HAP-1 (cell line): ENCODE measurements at regions not wholly inside any gene's neighbourhood (a gene's known extent, or its start where the extent isn't known, plus 50 kb on each side); places are given as distances from the start of the nearest gene placed in this dataset.

Source experiments
- DNase-seq, 2 experiments: peaks; one replicate each; pipeline ENCODE4 v3.0.0-alpha.2; 2016 to 2020; ENCODE audit warnings: low spot score in 2 of 2
- H3K27me3 ChIP-seq: fragments of 250-450 bp; sonication (Bioruptor Pico); 2 replicates; pipeline ENCODE4 v1.5.1; 2020; ENCODE audit warnings: low read depth, mild to moderate bottlenecking, moderate library complexity
- H3K36me3 ChIP-seq: fragments of 250-450 bp; sonication (Bioruptor Pico); replicated peaks from 2 replicates; pipeline ENCODE4 v1.5.1; 2020; ENCODE audit warnings: mild to moderate bottlenecking
- H3K4me1 ChIP-seq: fragments of 250-450 bp; sonication (Bioruptor Pico); 2 replicates; pipeline ENCODE4 v1.5.1; 2020; ENCODE audit warnings: mild to moderate bottlenecking
- H3K4me3 ChIP-seq: fragments of 250-450 bp; sonication (Bioruptor Pico); 2 replicates; pipeline ENCODE4 v1.5.1; 2020; ENCODE audit warnings: mild to moderate bottlenecking, moderate library complexity
- H3K9me3 ChIP-seq: fragments of 250-450 bp; sonication (Bioruptor Pico); 2 replicates; pipeline ENCODE4 v1.5.1; 2020; ENCODE audit warnings: mild to moderate bottlenecking, moderate library complexity
- in situ Hi-C: fragments of 300-500 bp; cut with MboI; formaldehyde crosslinking; loops from 3 replicates; pipeline ENCODE4 v1.14.3; 2020; ENCODE audit warnings: low sequenced_read_pairs, inconsistent platforms, mixed read lengths

- Histone ChIP-seq H3K27me3 (no peaks in the 10 kb centered on the region), H3K9me3 (no peaks in the 10 kb centered on the region), H3K4me3 (no peak overlapping the region), H3K4me1 (peaks cover 11% of the 10 kb centered on the region), H3K36me3 (no peaks in the 10 kb centered on the region)
- no peak for DNase-seq
- in situ Hi-C loops, result no loop called here
These were observed 70.7 kb upstream of the CXADR start for GRCh38 chr21:17442165-17442564.

- no peak for DNase-seq
- in situ Hi-C loops, result no loop called here
These were observed 68.0 kb upstream of the CXADR start for GRCh38 chr21:17444828-17445227.

GRCh38 chr21:17446737-17447136 is 66.1 kb upstream of the CXADR start:
- peaks cover 3% of the 10 kb centered on the region; the same call in 1 of the 2 replicates for H3K4me1 ChIP-seq
- no peak for DNase-seq
- H3K4me3 ChIP-seq, result no peak overlapping the region
- no peaks in the 10 kb centered on the region for H3K9me3 ChIP-seq
- no peaks in the 10 kb centered on the region for H3K27me3 ChIP-seq
- in situ Hi-C loops, result no loop called here
- no peaks in the 10 kb centered on the region for H3K36me3 ChIP-seq

More at GRCh38 chr21:17444828-17445227, 68.0 kb upstream of the CXADR start:
- no peaks in the 10 kb centered on the region for H3K9me3 ChIP-seq
- peaks cover 6% of the 10 kb centered on the region; the same call in 1 of the 2 replicates for H3K4me1 ChIP-seq
- no peaks in the 10 kb centered on the region for H3K27me3 ChIP-seq
- no peaks in the 10 kb centered on the region for H3K36me3 ChIP-seq
- no peak overlapping the region for H3K4me3 ChIP-seq

GRCh38 chr21:17449701-17450100 is 63.1 kb upstream of the CXADR start:
- H3K36me3 ChIP-seq, result no peaks in the 10 kb centered on the region
- in situ Hi-C loops, result no loop called here
- H3K4me1 ChIP-seq, result 0 out of 2 replicates have a peak, but pooled peaks cover 3% of the 10 kb centered on the region
- no peak overlapping the region for H3K4me3 ChIP-seq
- no peaks in the 10 kb centered on the region for H3K9me3 ChIP-seq
- no peak for DNase-seq
- no peaks in the 10 kb centered on the region for H3K27me3 ChIP-seq

GRCh38 chr21:17451364-17451891 is 61.4 kb upstream of the CXADR start:
- Histone ChIP-seq H3K4me1 (0 out of 2 replicates have a peak, but pooled peaks cover 3% of the 10 kb centered on the region), H3K9me3 (no peaks in the 10 kb centered on the region), H3K36me3 (no peaks in the 10 kb centered on the region), H3K4me3 (no peak overlapping the region), H3K27me3 (no peaks in the 10 kb centered on the region)
- DNase-seq, result no peak
- in situ Hi-C loops, result no loop called here

GRCh38 chr21:17454315-17455027 is 58.4 kb upstream of the CXADR start:
- in situ Hi-C loops, result no loop called here
- DNase-seq, result peak; percentile 89 to 97
- H3K36me3 ChIP-seq, result no peaks in the 10 kb centered on the region

GRCh38 chr21:17455028-17455353 is 57.9 kb upstream of the CXADR start:
- DNase-seq, result no peak
- no peaks in the 10 kb centered on the region for H3K27me3 ChIP-seq
- in situ Hi-C loops, result no loop called here
- H3K4me3 ChIP-seq, result peak overlapping the region; percentile 31
- no peaks in the 10 kb centered on the region for H3K36me3 ChIP-seq
- no peaks in the 10 kb centered on the region for H3K9me3 ChIP-seq
- 0 out of 2 replicates have a peak, but pooled peaks cover 3% of the 10 kb centered on the region for H3K4me1 ChIP-seq

More at GRCh38 chr21:17454315-17455027, 58.4 kb upstream of the CXADR start:
- no peaks in the 10 kb centered on the region for H3K9me3 ChIP-seq
- H3K4me1 ChIP-seq, result 0 out of 2 replicates have a peak, but pooled peaks cover 3% of the 10 kb centered on the region
- H3K27me3 ChIP-seq, result no peaks in the 10 kb centered on the region
- H3K4me3 ChIP-seq, result peak overlapping the region; percentile 31

- no peaks in the 10 kb centered on the region for H3K9me3 ChIP-seq
- 0 out of 2 replicates have a peak, but pooled peaks cover 3% of the 10 kb centered on the region for H3K4me1 ChIP-seq
- in situ Hi-C loops, result no loop called here
- no peak for DNase-seq
- H3K4me3 ChIP-seq, result peak overlapping the region; percentile 31
- H3K27me3 ChIP-seq, result no peaks in the 10 kb centered on the region
- H3K36me3 ChIP-seq, result no peaks in the 10 kb centered on the region
These were observed 57.4 kb upstream of the CXADR start for GRCh38 chr21:17455451-17455850.

- in situ Hi-C loops, result no loop called here
- Histone ChIP-seq H3K36me3 (no peaks in the 10 kb centered on the region), H3K4me3 (no peak overlapping the region), H3K4me1 (peaks cover 6% of the 10 kb centered on the region; the same call in 1 of the 2 replicates), H3K27me3 (no peaks in the 10 kb centered on the region), H3K9me3 (no peaks in the 10 kb centered on the region)
- no peak for DNase-seq
These were observed 54.6 kb upstream of the CXADR start for GRCh38 chr21:17458279-17458678.

- in situ Hi-C loops, result no loop called here
- H3K4me3 ChIP-seq, result no peak overlapping the region
- no peak for DNase-seq
These were observed 52.7 kb upstream of the CXADR start for GRCh38 chr21:17460094-17460493.

GRCh38 chr21:17461014-17461413 is 51.8 kb upstream of the CXADR start:
- H3K36me3 ChIP-seq, result no peaks in the 10 kb centered on the region
- H3K4me1 ChIP-seq, result peaks cover 9% of the 10 kb centered on the region
- no peak overlapping the region for H3K4me3 ChIP-seq
- in situ Hi-C loops, result no loop called here
- H3K9me3 ChIP-seq, result no peaks in the 10 kb centered on the region
- no peaks in the 10 kb centered on the region for H3K27me3 ChIP-seq
- no peak for DNase-seq

More at GRCh38 chr21:17460094-17460493, 52.7 kb upstream of the CXADR start:
- H3K27me3 ChIP-seq, result no peaks in the 10 kb centered on the region
- peaks cover 9% of the 10 kb centered on the region for H3K4me1 ChIP-seq
- H3K36me3 ChIP-seq, result no peaks in the 10 kb centered on the region
- H3K9me3 ChIP-seq, result no peaks in the 10 kb centered on the region

- H3K4me1 ChIP-seq, result peaks cover 9% of the 10 kb centered on the region
- H3K4me3 ChIP-seq, result no peak overlapping the region
- no peaks in the 10 kb centered on the region for H3K36me3 ChIP-seq
- no peaks in the 10 kb centered on the region for H3K27me3 ChIP-seq
- in situ Hi-C loops, result no loop called here
- no peaks in the 10 kb centered on the region for H3K9me3 ChIP-seq
- DNase-seq, result no peak
These were observed 51.3 kb upstream of the CXADR start for GRCh38 chr21:17461582-17461981.

GRCh38 chr21:17462276-17462981 is 50.4 kb upstream of the CXADR start:
- DNase-seq, result no peak
- Histone ChIP-seq H3K4me1 (peaks cover 16% of the 10 kb centered on the region), H3K36me3 (no peaks in the 10 kb centered on the region), H3K9me3 (no peaks in the 10 kb centered on the region), H3K27me3 (no peaks in the 10 kb centered on the region), H3K4me3 (no peak overlapping the region)
- in situ Hi-C loops, result no loop called here
